GM06990 (cell line): ENCODE measurements at regions not wholly inside any gene's neighbourhood (a gene's known extent, or its start where the extent isn't known, plus 50 kb on each side); places are given as distances from the start of the nearest gene placed in this dataset.

Experiments used
- DNase-seq: peaks from one replicate; pipeline ENCODE4 v3.0.0-alpha.2; 2011; ENCODE audit not compliant: insufficient read length; ENCODE audit errors: extremely low read depth
- H3K27me3 ChIP-seq: replicated peaks from 2 replicates; pipeline ENCODE4 v1.6.0; 2011; ENCODE audit warnings: low read length; ENCODE audit not compliant: control insufficient read depth, insufficient read depth
- H3K36me3 ChIP-seq: 2 replicates; pipeline ENCODE4 v1.5.1; 2011; ENCODE audit warnings: low read length; ENCODE audit not compliant: control insufficient read depth, insufficient read depth
- H3K4me3 ChIP-seq: replicated peaks from 2 replicates; pipeline ENCODE4 v1.5.1; 2011; ENCODE audit warnings: low read depth, mild to moderate bottlenecking, control low read depth, low read length
- CTCF ChIP-seq: IDR thresholded peaks from 2 replicates; pipeline ENCODE4 v1.5.1; 2011; ENCODE audit warnings: low read length, control low read depth, mild to moderate bottlenecking, inconsistent platforms; ENCODE audit not compliant: insufficient read depth, poor library complexity, severe bottlenecking

GRCh38 chr2:66283787-66284186 is 151.1 kb upstream of the MEIS1 start:
- no peak for TF ChIP-seq CTCF
- H3K27me3 ChIP-seq: no peaks in the 10 kb centered on the region
- DNase-seq: no peak

GRCh38 chr2:66281980-66282379 is 152.9 kb upstream of the MEIS1 start:
- Histone ChIP-seq H3K36me3 (no peaks in the 10 kb centered on the region), H3K27me3 (no peaks in the 10 kb centered on the region), H3K4me3 (no peak overlapping the region)
- no peak for DNase-seq
- TF ChIP-seq CTCF: no peak

More at GRCh38 chr2:66283787-66284186, 151.1 kb upstream of the MEIS1 start:
- H3K4me3 ChIP-seq: no peak overlapping the region
- no peaks in the 10 kb centered on the region for H3K36me3 ChIP-seq

- no peak overlapping the region for H3K4me3 ChIP-seq
- no peaks in the 10 kb centered on the region for H3K36me3 ChIP-seq
- no peak for TF ChIP-seq CTCF
- H3K27me3 ChIP-seq: no peaks in the 10 kb centered on the region; the same call in 1 of the 2 replicates
- no peak for DNase-seq
These were observed 155.9 kb upstream of the MEIS1 start for GRCh38 chr2:66279024-66279423.

- no peaks in the 10 kb centered on the region; the same call in 1 of the 2 replicates for H3K27me3 ChIP-seq
- no peak for TF ChIP-seq CTCF
- no peak for DNase-seq
- no peaks in the 10 kb centered on the region for H3K36me3 ChIP-seq
- no peak overlapping the region for H3K4me3 ChIP-seq
These were observed 158.9 kb upstream of the MEIS1 start for GRCh38 chr2:66275984-66276383.

GRCh38 chr2:66273933-66274490 is 160.9 kb upstream of the MEIS1 start:
- no peak for DNase-seq
- no peaks in the 10 kb centered on the region; the same call in 1 of the 2 replicates for H3K27me3 ChIP-seq
- TF ChIP-seq CTCF: no peak

GRCh38 chr2:66272751-66273150 is 162.2 kb upstream of the MEIS1 start:
- Histone ChIP-seq H3K27me3 (no peaks in the 10 kb centered on the region; the same call in 1 of the 2 replicates), H3K36me3 (no peaks in the 10 kb centered on the region), H3K4me3 (no peak overlapping the region)
- no peak for DNase-seq
- TF ChIP-seq CTCF: no peak

More at GRCh38 chr2:66273933-66274490, 160.9 kb upstream of the MEIS1 start:
- H3K36me3 ChIP-seq: no peaks in the 10 kb centered on the region
- no peak overlapping the region for H3K4me3 ChIP-seq
